Stimulated activated CD8-positive, alpha-beta memory T cell treated with anti-CD3 and anti-CD28 coated beads, Interleukin-7, amount 100 ng/mL, for 4 hours (primary cell): ENCODE measurements at regions not wholly inside any gene's neighbourhood (a gene's known extent, or its start where the extent isn't known, plus 50 kb on each side); places are given as distances from the start of the nearest gene placed in this dataset.

Experiments used
- DNase-seq, 2 donors: peaks; one replicate each; pipeline ENCODE4 v3.0.0-alpha.2; 2020; ENCODE audit warnings: low read depth in 2 of 2

GRCh38 chr1:239785576-239785975 is 306.1 kb upstream of the FMN2 start:
- DNase-seq = no peak

- no peak for DNase-seq
Measured at GRCh38 chr1:239786464-239786863, 305.2 kb upstream of the FMN2 start.

GRCh38 chr1:239792157-239792556 is 299.5 kb upstream of the FMN2 start:
- no peak for DNase-seq

- no peak for DNase-seq
Measured at GRCh38 chr1:239795304-239795703, 296.4 kb upstream of the FMN2 start.

- DNase-seq = no peak
Measured at GRCh38 chr1:239799617-239800016, 292.1 kb upstream of the FMN2 start.

- DNase-seq = no peak
Measured at GRCh38 chr1:239800861-239801260, 290.8 kb upstream of the FMN2 start.

- DNase-seq = no peak
Measured at GRCh38 chr1:239802275-239802674, 289.4 kb upstream of the FMN2 start.

- DNase-seq = no peak
Measured at GRCh38 chr1:239803781-239804180, 287.9 kb upstream of the FMN2 start.

- no peak for DNase-seq
Measured at GRCh38 chr1:239804266-239804665, 287.4 kb upstream of the FMN2 start.

- no peak for DNase-seq
Measured at GRCh38 chr1:239805042-239805441, 286.6 kb upstream of the FMN2 start.

GRCh38 chr1:239805851-239806772 is 285.6 kb upstream of the FMN2 start:
- no peak for DNase-seq

- no peak for DNase-seq
Measured at GRCh38 chr1:239806897-239807296, 284.8 kb upstream of the FMN2 start.

GRCh38 chr1:239807361-239807760 is 284.3 kb upstream of the FMN2 start:
- no peak for DNase-seq

- DNase-seq = no peak
Measured at GRCh38 chr1:239810061-239810481, 281.6 kb upstream of the FMN2 start.

- DNase-seq = no peak
Measured at GRCh38 chr1:239811211-239811885, 280.3 kb upstream of the FMN2 start.

GRCh38 chr1:239812580-239812979 is 279.1 kb upstream of the FMN2 start:
- DNase-seq = no peak

- peak in 1 of 2 donors; percentile 4 for DNase-seq
Measured at GRCh38 chr1:239814306-239814881, 277.3 kb upstream of the FMN2 start.

- DNase-seq = no peak
Measured at GRCh38 chr1:239815074-239815473, 276.6 kb upstream of the FMN2 start.

GRCh38 chr1:239816081-239816782 is 275.5 kb upstream of the FMN2 start:
- no peak for DNase-seq

GRCh38 chr1:239817276-239817675 is 274.4 kb upstream of the FMN2 start:
- DNase-seq = no peak

- no peak for DNase-seq
Measured at GRCh38 chr1:239817801-239818200, 273.9 kb upstream of the FMN2 start.

- no peak for DNase-seq
Measured at GRCh38 chr1:239819096-239819495, 272.6 kb upstream of the FMN2 start.
